WTC11 (cell line): ENCODE measurements at regions not wholly inside any gene's neighbourhood (a gene's known extent, or its start where the extent isn't known, plus 50 kb on each side); places are given as distances from the start of the nearest gene placed in this dataset.
A peak's percentile ranks its signal among the peaks of the same experiment; 100 is the strongest.

Experiments used
- ATAC-seq: fragments of 200-7000 bp; cut with Tn5 transposase; 2 replicates; pipeline ENCODE4 v1.10.0; 2021; ENCODE audit warnings: mild to moderate bottlenecking, moderate library complexity
- CTCF ChIA-PET: fragments of 300-600 bp; sonication (Branson Sonifier 250); formaldehyde crosslinking; loops from one replicate; lab custom pipeline; 2021; ENCODE audit warnings: antibody characterized with exemption; lab: Charles Lee
- POLR2A ChIA-PET: fragments of 350-600 bp; sonication (Branson Sonifier 250); formaldehyde crosslinking; loops from one replicate; lab custom pipeline; 2021; ENCODE audit warnings: antibody characterized with exemption; lab: Charles Lee
- DNase-seq: peaks from one replicate; pipeline ENCODE4 v3.0.0; 2021; ENCODE audit warnings: low spot score
- H3K27ac Mint-ChIP-seq: 2 replicates; pipeline ENCODE4 v1.8.0; 2021; ENCODE audit warnings: mixed read lengths
- H3K27me3 Mint-ChIP-seq: 2 replicates; pipeline ENCODE4 v1.8.0; 2021; ENCODE audit warnings: low read depth, mild to moderate bottlenecking, moderate library complexity, mixed read lengths
- H3K36me3 Mint-ChIP-seq: 2 replicates; pipeline ENCODE4 v1.8.0; 2021; ENCODE audit warnings: mixed read lengths
- H3K4me1 Mint-ChIP-seq: 2 replicates; pipeline ENCODE4 v1.8.0; 2022; ENCODE audit warnings: mixed read lengths
- H3K4me3 Mint-ChIP-seq: 2 replicates; pipeline ENCODE4 v1.8.0; 2021; ENCODE audit warnings: mild to moderate bottlenecking, moderate library complexity, mixed read lengths
- H3K9me3 Mint-ChIP-seq: 2 replicates; pipeline ENCODE4 v1.8.0; 2021; ENCODE audit warnings: mixed read lengths
- CTCF ChIP-seq: fragments of 200-600 bp; IDR thresholded peaks from 2 replicates; pipeline ENCODE4 v1.8.0; 2022; ENCODE audit warnings: antibody characterized with exemption
- E2F5 ChIP-seq: sonication (generic); formaldehyde crosslinking; IDR thresholded peaks from 2 replicates; pipeline ENCODE4 v1.8.1; 2022; ENCODE audit warnings: mild to moderate bottlenecking, moderate library complexity, missing genetic modification reagents
- ERG ChIP-seq: fragments of 250-450 bp; sonication (Bioruptor Pico); IDR thresholded peaks from 2 replicates; pipeline ENCODE4 v1.8.0; 2021; ENCODE audit warnings: mild to moderate bottlenecking
- FOXJ3 ChIP-seq: sonication (generic); formaldehyde crosslinking; IDR thresholded peaks from 2 replicates; pipeline ENCODE4 v1.9.0; 2021; ENCODE audit warnings: missing genetic modification reagents, mild to moderate bottlenecking, borderline replicate concordance
- GTF2I ChIP-seq: fragments of 250-450 bp; sonication (Bioruptor Pico); conservative IDR thresholded peaks from 2 replicates; pipeline ENCODE4 v1.4.0; 2021; ENCODE audit warnings: mild to moderate bottlenecking
- HMGA2 ChIP-seq: fragments of 250-450 bp; sonication (Bioruptor Pico); IDR thresholded peaks from 2 replicates; pipeline ENCODE4 v1.4.0; 2021; ENCODE audit warnings: mild to moderate bottlenecking, moderate library complexity
- HMGXB4 ChIP-seq: sonication (generic); formaldehyde crosslinking; IDR thresholded peaks from 2 replicates; pipeline ENCODE4 v1.8.1; 2023; ENCODE audit warnings: mild to moderate bottlenecking, moderate library complexity, missing genetic modification reagents
- NFATC4 ChIP-seq: fragments of 250-450 bp; sonication (Bioruptor Pico); IDR thresholded peaks from 2 replicates; pipeline ENCODE4 v1.9.0; 2021; ENCODE audit warnings: mild to moderate bottlenecking
- NFYB ChIP-seq: sonication (generic); formaldehyde crosslinking; conservative IDR thresholded peaks from 2 replicates; pipeline ENCODE4 v1.8.0; 2022; ENCODE audit warnings: low read depth, missing genetic modification reagents
- RELA ChIP-seq: sonication (generic); formaldehyde crosslinking; IDR thresholded peaks from 2 replicates; pipeline ENCODE4 v1.8.1; 2022; ENCODE audit warnings: missing genetic modification reagents, mild to moderate bottlenecking, borderline replicate concordance
- SMAD4 ChIP-seq: sonication (generic); formaldehyde crosslinking; IDR thresholded peaks from 2 replicates; pipeline ENCODE4 v1.8.0; 2022; ENCODE audit warnings: mild to moderate bottlenecking, missing genetic modification reagents
- ZNF416 ChIP-seq: fragments of 250-450 bp; sonication (Bioruptor Pico); IDR thresholded peaks from 2 replicates; pipeline ENCODE4 v1.9.0; 2021; ENCODE audit warnings: mild to moderate bottlenecking, inconsistent platforms
- ZNF512 ChIP-seq: sonication (generic); formaldehyde crosslinking; IDR thresholded peaks from 2 replicates; pipeline ENCODE4 v1.8.1; 2022; ENCODE audit warnings: missing genetic modification reagents, borderline replicate concordance

- no peak for TF ChIP-seq ERG (CRISPR knock-in tag)
- no peak for TF ChIP-seq GTF2I (CRISPR knock-in tag)
- TF ChIP-seq ZNF416 (CRISPR knock-in tag) = no peak
- TF ChIP-seq SMAD4 (CRISPR knock-in tag) = no peak
- no peak for TF ChIP-seq NFYB (CRISPR knock-in tag)
- no peak for TF ChIP-seq ZNF512
- TF ChIP-seq HMGA2 (CRISPR knock-in tag) = no peak
These were observed 476.4 kb upstream of the CCL2 start (continued) for GRCh38 chr17:33778505-33779233.

- TF ChIP-seq CTCF = peak; percentile 99
- TF ChIP-seq FOXJ3 = no peak
- H3K27ac Mint-ChIP-seq = no peak overlapping the region
- no peaks in the 10 kb centered on the region for H3K36me3 Mint-ChIP-seq
- DNase-seq (peak; percentile 45), ATAC-seq (peak; percentile 22; the same call in 1 of the 2 replicates)
- no peak overlapping the region for H3K4me3 Mint-ChIP-seq
- H3K4me1 Mint-ChIP-seq = peaks cover 5% of the 10 kb centered on the region; the same call in 1 of the 2 replicates
- H3K27me3 Mint-ChIP-seq = no peaks in the 10 kb centered on the region; the same call in 1 of the 2 replicates
- peaks cover 2% of the 10 kb centered on the region; the same call in 1 of the 2 replicates for H3K9me3 Mint-ChIP-seq
- CTCF ChIA-PET = interaction anchor here (0.7 to 2.8 kb wide), 21 partner anchors 19 to 582 kb away, joined by 3 to 17 read pairs (median 4); no protein-coding TSS in a partner anchor
- POLR2A ChIA-PET = no interaction called here
These were observed 475.9 kb upstream of the CCL2 start for GRCh38 chr17:33779234-33779591.

GRCh38 chr17:33785281-33785680 is 469.8 kb upstream of the CCL2 start:
- Mint-ChIP-seq H3K4me1 (no peaks in the 10 kb centered on the region), H3K4me3 (no peak overlapping the region), H3K27me3 (peaks cover 5% of the 10 kb centered on the region), H3K27ac (no peak overlapping the region), H3K36me3 (no peaks in the 10 kb centered on the region), H3K9me3 (no peaks in the 10 kb centered on the region)
- POLR2A ChIA-PET = no interaction called here
- DNase-seq (no peak), ATAC-seq (no peak)
- CTCF ChIA-PET = interaction anchor here (1.2 kb wide), 1 partner anchor 10 kb away, joined by 4 read pairs; no protein-coding TSS in a partner anchor
- TF ChIP-seq E2F5 (CRISPR knock-in tag) (no peak), HMGXB4 (CRISPR knock-in tag) (no peak), RELA (CRISPR knock-in tag) (no peak), NFATC4 (no peak)
